OCI-LY1 (cell line): ENCODE measurements at regions not wholly inside any gene's neighbourhood (a gene's known extent, or its start where the extent isn't known, plus 50 kb on each side); places are given as distances from the start of the nearest gene placed in this dataset.

ENCODE experiments used
- CTCF ChIP-seq: fragments of 200-600 bp; sonication (generic), shearing (Covaris generic); IDR thresholded peaks from 2 replicates; pipeline ENCODE4 v1.5.1; 2017; ENCODE audit warnings: mild to moderate bottlenecking, antibody characterized with exemption, low read length, moderate library complexity, mixed read lengths
- EZH2 ChIP-seq: fragments of 200-600 bp; sonication (generic), shearing (Covaris generic); IDR thresholded peaks from 2 replicates; pipeline ENCODE4 v1.8.0; 2017; ENCODE audit warnings: borderline replicate concordance, mixed run types, mild to moderate bottlenecking, antibody characterized with exemption, low read length, moderate library complexity, mixed read lengths

DNA sequence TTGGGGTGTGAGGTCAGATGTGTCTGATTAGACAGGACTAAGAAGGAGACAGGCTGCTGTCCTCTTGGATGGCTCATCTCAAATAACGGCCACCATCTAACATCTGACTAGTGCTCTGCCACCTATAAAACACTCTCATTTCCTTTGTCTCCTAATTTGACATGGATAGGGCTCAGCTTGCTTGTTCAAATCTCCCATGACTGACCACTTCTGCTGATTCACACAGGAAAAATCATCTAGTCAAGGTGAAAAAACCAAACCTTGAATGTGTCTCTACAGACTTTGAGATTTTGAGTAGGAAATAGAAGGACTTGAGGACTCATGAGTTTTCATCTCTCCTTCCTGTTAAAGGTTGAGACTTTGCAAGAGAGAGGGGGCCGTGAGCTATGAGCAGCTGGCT is 150.6 kb downstream of the IER5 start:
- no peak for TF ChIP-seq CTCF
- no peak for TF ChIP-seq EZH2
